GM10266 (cell line): ENCODE measurements at regions not wholly inside any gene's neighbourhood (a gene's known extent, or its start where the extent isn't known, plus 50 kb on each side); places are given as distances from the start of the nearest gene placed in this dataset.
"Not testable (repeated sequence)": the region's sequence is repeated elsewhere in the genome, so short reads cannot be mapped to it uniquely, and the experiment has no call there.

ENCODE experiments used
- DNase-seq: peaks from one replicate; pipeline ENCODE4 v3.0.0; 2012; ENCODE audit errors: extremely low spot score
- TF ChIP-seq, protein P1 (sequence below): IDR thresholded peaks from 2 replicates; pipeline ENCODE4 v1.5.1; 2012; ENCODE audit warnings: mild to moderate bottlenecking, low read depth; ENCODE audit not compliant: control insufficient read depth, insufficient read depth; ENCODE audit errors: missing control alignments

DNA sequence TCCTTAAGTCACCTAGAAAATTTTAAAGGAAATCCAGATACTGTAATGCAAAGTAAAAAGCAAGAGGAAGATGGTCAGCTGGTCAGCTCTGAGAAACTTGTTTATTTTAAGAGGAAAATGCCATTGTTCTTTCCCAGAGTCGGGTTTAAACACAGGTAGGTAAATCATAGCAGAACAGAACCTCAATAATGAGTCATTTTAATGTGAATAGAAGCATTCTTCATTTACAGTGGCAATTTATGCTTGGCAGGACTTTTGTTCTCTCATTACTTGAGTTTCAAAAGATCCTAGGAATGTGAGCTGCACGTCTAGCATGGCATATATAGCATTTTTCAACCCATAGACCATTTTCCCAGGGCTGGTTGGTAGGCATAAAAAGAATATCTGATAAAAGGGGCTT lies 132.3 kb downstream of the LIG4 start:
- no peak for DNase-seq
- TF ChIP-seq, protein P1, sequence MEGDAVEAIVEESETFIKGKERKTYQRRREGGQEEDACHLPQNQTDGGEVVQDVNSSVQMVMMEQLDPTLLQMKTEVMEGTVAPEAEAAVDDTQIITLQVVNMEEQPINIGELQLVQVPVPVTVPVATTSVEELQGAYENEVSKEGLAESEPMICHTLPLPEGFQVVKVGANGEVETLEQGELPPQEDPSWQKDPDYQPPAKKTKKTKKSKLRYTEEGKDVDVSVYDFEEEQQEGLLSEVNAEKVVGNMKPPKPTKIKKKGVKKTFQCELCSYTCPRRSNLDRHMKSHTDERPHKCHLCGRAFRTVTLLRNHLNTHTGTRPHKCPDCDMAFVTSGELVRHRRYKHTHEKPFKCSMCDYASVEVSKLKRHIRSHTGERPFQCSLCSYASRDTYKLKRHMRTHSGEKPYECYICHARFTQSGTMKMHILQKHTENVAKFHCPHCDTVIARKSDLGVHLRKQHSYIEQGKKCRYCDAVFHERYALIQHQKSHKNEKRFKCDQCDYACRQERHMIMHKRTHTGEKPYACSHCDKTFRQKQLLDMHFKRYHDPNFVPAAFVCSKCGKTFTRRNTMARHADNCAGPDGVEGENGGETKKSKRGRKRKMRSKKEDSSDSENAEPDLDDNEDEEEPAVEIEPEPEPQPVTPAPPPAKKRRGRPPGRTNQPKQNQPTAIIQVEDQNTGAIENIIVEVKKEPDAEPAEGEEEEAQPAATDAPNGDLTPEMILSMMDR: no peak

DNA sequence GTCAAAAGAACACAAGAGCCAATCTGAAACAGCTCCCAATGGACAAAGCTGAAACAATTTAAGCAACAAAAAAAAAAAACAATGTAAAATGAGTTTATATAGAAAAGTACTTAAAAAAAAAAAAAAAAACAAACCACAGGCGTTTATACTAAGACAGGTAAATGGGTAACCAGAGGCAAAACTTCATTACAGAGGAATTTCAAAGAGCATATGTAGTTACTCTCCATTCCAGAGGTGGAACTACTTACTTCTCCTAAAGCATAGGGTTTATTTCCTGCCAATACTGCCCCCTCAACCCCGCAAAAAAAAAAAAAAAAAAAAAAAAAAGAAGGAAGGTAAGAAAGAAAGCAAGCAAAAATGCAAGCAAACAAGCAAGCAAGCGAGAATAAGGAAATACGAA lies 132.9 kb downstream of the LIG4 start:
- DNase-seq: no peak
- TF ChIP-seq, protein P1: no peak

DNA sequence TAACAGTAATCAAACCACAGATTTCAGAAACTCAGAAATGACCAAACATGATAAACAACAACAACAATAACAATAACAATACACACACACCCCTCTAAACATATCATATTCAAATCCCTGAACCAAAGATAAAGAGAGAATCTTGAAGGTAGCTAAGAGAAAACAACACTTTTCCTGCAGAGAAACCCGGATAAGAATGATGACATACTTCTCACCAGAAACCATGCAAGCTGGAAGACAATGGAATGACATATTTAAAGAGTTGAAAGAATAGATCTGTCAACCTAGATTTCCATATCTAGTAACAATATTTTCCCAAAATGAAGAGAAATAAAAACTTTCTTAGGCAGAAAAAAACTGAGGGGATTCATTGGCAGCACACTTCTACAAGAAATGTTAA lies 138.1 kb downstream of the LIG4 start:
- TF ChIP-seq, protein P1: no peak
- DNase-seq: no peak

DNA sequence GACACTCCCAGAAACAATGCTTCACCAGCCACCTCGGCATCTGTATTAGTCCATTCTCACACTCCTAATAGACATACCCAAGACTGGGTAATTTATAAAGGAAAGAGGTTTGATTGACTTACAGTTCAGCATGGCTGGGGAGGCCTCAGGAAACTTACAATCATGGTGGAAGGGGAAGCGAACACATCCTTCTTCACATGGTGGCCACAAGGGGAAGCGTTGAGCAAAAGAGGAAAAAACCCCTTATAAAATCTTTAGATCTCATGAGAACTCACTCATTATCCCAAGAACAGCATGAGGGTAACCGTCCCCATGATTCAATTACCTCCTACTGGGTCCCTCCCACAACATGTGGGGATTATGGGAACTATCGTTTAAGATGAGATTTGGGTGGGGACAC lies 140.9 kb downstream of the LIG4 start:
- not testable (repeated sequence) for DNase-seq

DNA sequence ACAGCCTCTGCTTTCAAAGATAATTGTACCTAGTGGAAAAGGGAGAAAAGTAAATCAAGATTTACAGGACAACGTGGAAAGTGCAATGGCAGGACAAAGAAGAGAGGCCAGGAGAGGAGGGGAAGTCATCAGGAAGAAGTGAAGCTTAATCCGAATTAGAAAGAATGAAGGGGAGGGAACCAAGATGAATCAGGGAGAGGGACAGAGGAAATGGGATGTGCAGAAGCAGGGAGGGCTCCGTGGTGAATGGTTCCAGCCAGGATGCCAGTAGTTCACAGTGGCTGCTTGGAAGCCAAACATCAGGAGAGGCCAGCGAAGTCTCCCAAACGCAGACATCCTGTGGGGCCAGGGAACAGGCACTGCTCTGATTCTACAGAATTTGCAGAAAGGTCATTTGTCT lies 144.4 kb downstream of the LIG4 start:
- TF ChIP-seq, protein P1: no peak
- no peak for DNase-seq

DNA sequence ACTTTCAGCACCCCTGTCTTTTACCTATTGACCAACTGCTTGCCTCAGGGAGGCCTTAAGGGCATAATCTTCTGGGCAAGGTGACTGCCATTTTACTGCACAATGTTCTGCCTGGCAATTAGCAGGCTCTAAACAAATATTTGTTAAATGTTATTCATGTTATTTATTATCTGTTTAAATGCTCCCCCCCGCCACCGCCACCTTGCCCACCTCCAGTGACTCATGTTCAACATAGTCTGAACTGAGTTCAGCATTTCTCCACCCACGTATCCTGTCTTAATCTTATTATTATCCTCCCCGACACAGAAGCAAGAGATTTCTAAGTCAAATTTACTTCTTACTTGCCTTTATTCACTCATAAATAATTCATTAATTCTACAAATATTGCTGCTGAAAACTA lies 144.8 kb downstream of the LIG4 start:
- no peak for DNase-seq
- TF ChIP-seq, protein P1: no peak

DNA sequence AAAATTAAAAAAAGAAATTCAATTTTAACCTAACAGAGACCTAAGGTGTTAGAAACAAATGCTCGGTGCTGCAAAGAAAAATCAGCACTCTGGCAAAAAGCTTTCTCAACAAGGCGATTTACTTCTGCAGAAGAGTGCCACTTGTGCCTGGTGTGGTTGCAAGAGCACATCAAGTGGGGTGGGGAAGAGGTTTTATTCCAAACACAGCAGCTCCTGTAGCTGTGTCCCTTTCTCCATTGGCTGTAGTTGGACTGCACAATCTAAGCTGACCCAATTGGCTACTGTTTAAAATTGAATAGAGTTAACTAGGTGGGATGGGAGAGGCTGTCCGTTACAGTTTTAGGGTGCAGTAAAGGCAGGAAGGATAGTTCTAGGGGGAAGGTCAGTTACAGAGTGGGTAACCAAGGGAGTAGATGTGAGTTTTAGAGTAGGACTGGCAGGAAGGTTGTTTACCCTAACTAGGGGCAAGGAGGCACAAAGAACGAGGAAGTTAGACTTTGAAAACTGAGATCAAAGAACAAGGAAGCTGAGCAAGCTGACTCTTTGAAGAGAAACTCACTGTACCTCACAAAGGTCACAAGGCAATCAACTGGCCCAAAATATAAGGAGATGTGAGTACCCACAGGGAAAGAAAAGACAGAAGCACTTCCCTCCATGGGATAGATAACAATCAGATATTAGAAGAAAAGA lies 145.7 kb downstream of the LIG4 start:
- no peak for DNase-seq
- TF ChIP-seq, protein P1: no peak

DNA sequence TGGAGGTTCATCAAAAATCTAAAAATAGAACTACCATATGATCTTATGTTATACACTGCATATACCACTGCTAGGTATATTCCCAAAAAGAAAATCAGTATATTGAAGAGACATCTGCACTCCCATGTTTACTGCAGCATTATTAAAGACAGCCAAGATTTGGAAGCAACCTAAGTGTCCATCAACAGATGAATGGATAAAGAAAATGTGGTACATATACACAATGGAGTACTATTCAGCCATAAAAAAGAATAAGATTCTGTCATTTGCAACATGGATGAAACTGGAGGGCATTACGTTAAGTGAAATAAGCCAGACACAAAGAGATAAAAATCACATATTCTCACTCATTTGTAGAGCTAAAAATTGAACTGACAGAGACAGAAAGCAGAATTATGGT lies 151.0 kb downstream of the LIG4 start:
- not testable (repeated sequence) for DNase-seq

DNA sequence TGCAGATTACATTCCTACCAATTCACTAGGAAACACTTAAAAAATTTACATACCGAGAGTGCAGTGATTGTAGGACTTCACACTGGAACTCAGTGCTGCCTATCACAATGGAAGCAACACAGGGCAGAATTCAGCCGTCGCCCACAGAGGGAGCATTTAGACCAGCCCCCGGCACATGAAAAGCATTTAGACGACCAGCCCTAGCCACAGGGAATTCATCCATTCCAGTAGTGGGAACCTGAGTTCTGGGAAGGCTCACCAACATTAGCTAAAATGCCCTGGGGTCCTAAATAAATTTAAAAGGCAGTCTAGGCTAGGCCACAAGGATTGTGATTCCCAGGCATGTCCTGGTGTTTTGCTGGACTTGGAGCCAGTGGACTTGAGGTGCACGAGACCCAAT lies 155.2 kb downstream of the LIG4 start:
- TF ChIP-seq, protein P1: no peak
- DNase-seq: no peak
